Natural killer cell (primary cell): ENCODE measurements at regions not wholly inside any gene's neighbourhood (a gene's known extent, or its start where the extent isn't known, plus 50 kb on each side); places are given as distances from the start of the nearest gene placed in this dataset.

Experiments used
- ATAC-seq, 3 donors: fragments of 150-1000 bp in 2 of 3; fragments of 200-7000 bp in 1 of 3; cut with Tn5 transposase; 1 replicate in 1 of 3; 2 replicates in 2 of 3; pipeline ENCODE4 v1.10.0; 2021; ENCODE audit warnings: mild to moderate bottlenecking in 2 of 3, moderate library complexity in 2 of 3
- DNase-seq, 2 donors: peaks; one replicate each; pipeline versions ENCODE4 v3.0.0 to v3.0.0-alpha.2; 2013 to 2021; ENCODE audit warnings: mixed read lengths in 1 of 2
- H3K27ac ChIP-seq: one replicate; pipeline ENCODE4 v1.5.1; 2013; ENCODE audit warnings: mild to moderate bottlenecking, low read length
- H3K27me3 ChIP-seq: one replicate; pipeline ENCODE4 v1.6.1; 2013; ENCODE audit warnings: low read length; ENCODE audit not compliant: control insufficient read depth, insufficient read depth
- H3K36me3 ChIP-seq: one replicate; pipeline ENCODE4 v1.6.1; 2013; ENCODE audit warnings: low read length; ENCODE audit not compliant: control insufficient read depth, insufficient read depth
- H3K4me1 ChIP-seq: one replicate; pipeline ENCODE4 v1.6.1; 2013; ENCODE audit warnings: low read length; ENCODE audit not compliant: control insufficient read depth, insufficient read depth
- H3K4me3 ChIP-seq: one replicate; pipeline ENCODE4 v1.5.1; 2013; ENCODE audit warnings: low read length
- H3K9me3 ChIP-seq: one replicate; pipeline ENCODE4 v1.6.1; 2013; ENCODE audit warnings: low read length; ENCODE audit not compliant: control insufficient read depth, insufficient read depth
- H3K27ac Mint-ChIP-seq, 2 donors: one replicate each; pipeline ENCODE4 v1.8.0; 2022; ENCODE audit warnings: mild to moderate bottlenecking in 2 of 2, mixed read lengths in 2 of 2, moderate library complexity in 1 of 2
- H3K27me3 Mint-ChIP-seq, 2 donors: one replicate each; pipeline ENCODE4 v1.8.0; 2022; ENCODE audit warnings: low read depth in 2 of 2, mixed read lengths in 2 of 2
- H3K36me3 Mint-ChIP-seq: one replicate; pipeline ENCODE4 v1.8.0; 2022; ENCODE audit warnings: mixed read lengths
- H3K4me1 Mint-ChIP-seq, 2 donors: one replicate each; pipeline ENCODE4 v1.8.0; 2022; ENCODE audit warnings: mixed read lengths in 2 of 2
- H3K4me3 Mint-ChIP-seq: one replicate; pipeline ENCODE4 v1.8.0; 2022; ENCODE audit warnings: mild to moderate bottlenecking, moderate library complexity, mixed read lengths
- H3K9me3 Mint-ChIP-seq, 2 donors: one replicate each; pipeline ENCODE4 v1.8.0; 2022; ENCODE audit warnings: mixed read lengths in 2 of 2
- CTCF ChIP-seq: fragments of 200-600 bp; IDR thresholded peaks from one replicate; pipeline ENCODE4 v1.8.0; 2022; ENCODE audit warnings: antibody characterized with exemption
- WGBS: methylation state at CpG from one replicate; pipeline ENCODE4 v1.1.7; 2013; ENCODE audit warnings: missing lambda C conversion rate; ENCODE audit not compliant: insufficient coverage; 5-methylcytosine and 5-hydroxymethylcytosine counted together
- intact Hi-C: fragments of 100-400 bp; cut with micrococcal nuclease; formaldehyde crosslinking; loops from one replicate; pipeline ENCODE4 v1.14.2; 2022

- no peak overlapping the region for H3K4me3 Mint-ChIP-seq
- 66% methylated on average over 3 of the region's 5 CpGs for WGBS
Observed at GRCh38 chr3:145370870-145371269, 790.1 kb downstream of the PLOD2 start.

GRCh38 chr3:145377301-145377700 lies 783.7 kb downstream of the PLOD2 start:
- ATAC-seq (no peak), DNase-seq (no peak)
- Histone ChIP-seq H3K4me3 (no peak overlapping the region), H3K9me3 (peaks cover 17% of the 10 kb centered on the region), H3K4me1 (no peaks in the 10 kb centered on the region), H3K27ac (no peak overlapping the region), H3K27me3 (no peaks in the 10 kb centered on the region), H3K36me3 (no peaks in the 10 kb centered on the region)
- intact Hi-C loops = no loop called here
- H3K27ac Mint-ChIP-seq = no peak overlapping the region
- H3K4me1 Mint-ChIP-seq = no peaks in the 10 kb centered on the region
- no CpG with 5 or more reads among the region's 1 CpG for WGBS
- H3K36me3 Mint-ChIP-seq = peaks cover 6% of the 10 kb centered on the region
- TF ChIP-seq CTCF = no peak
- H3K9me3 Mint-ChIP-seq = peaks cover 11 to 14% of the 10 kb centered on the region in 2 donors
- H3K27me3 Mint-ChIP-seq = no peaks in the 10 kb centered on the region
- no peak overlapping the region for H3K4me3 Mint-ChIP-seq

More at GRCh38 chr3:145370870-145371269, 790.1 kb downstream of the PLOD2 start:
- Histone ChIP-seq H3K4me1 (no peaks in the 10 kb centered on the region), H3K27ac (no peak overlapping the region), H3K4me3 (no peak overlapping the region), H3K27me3 (no peaks in the 10 kb centered on the region), H3K36me3 (no peaks in the 10 kb centered on the region), H3K9me3 (peaks cover 19% of the 10 kb centered on the region)
- no peak for TF ChIP-seq CTCF
- no peak for DNase-seq
- no peaks in the 10 kb centered on the region for H3K4me1 Mint-ChIP-seq
- no peak for ATAC-seq
- no peaks in the 10 kb centered on the region for H3K27me3 Mint-ChIP-seq
- peaks cover 12% of the 10 kb centered on the region for H3K36me3 Mint-ChIP-seq
- H3K27ac Mint-ChIP-seq = no peak overlapping the region
- intact Hi-C loops = no loop called here
- peaks cover 8 to 10% of the 10 kb centered on the region in 2 donors for H3K9me3 Mint-ChIP-seq

- TF ChIP-seq CTCF = no peak
- H3K4me1 ChIP-seq = no peaks in the 10 kb centered on the region
- Mint-ChIP-seq H3K36me3 (no peaks in the 10 kb centered on the region), H3K4me1 (no peaks in the 10 kb centered on the region), H3K9me3 (peaks cover 2 to 8% of the 10 kb centered on the region in 2 donors), H3K27ac (no peak overlapping the region), H3K27me3 (no peaks in the 10 kb centered on the region), H3K4me3 (no peak overlapping the region)
- H3K36me3 ChIP-seq = no peaks in the 10 kb centered on the region
- intact Hi-C loops = no loop called here
- H3K27me3 ChIP-seq = no peaks in the 10 kb centered on the region
- peaks cover 7% of the 10 kb centered on the region for H3K9me3 ChIP-seq
- no peak overlapping the region for H3K27ac ChIP-seq
- WGBS = 94% methylated on average over 3 of the region's 3 CpGs
- no peak for DNase-seq
- no peak for ATAC-seq
- no peak overlapping the region for H3K4me3 ChIP-seq
Observed at GRCh38 chr3:145383416-145383815, 777.6 kb downstream of the PLOD2 start.

- ATAC-seq = no peak
- peaks cover 7% of the 10 kb centered on the region for H3K9me3 ChIP-seq
- H3K27ac ChIP-seq = no peak overlapping the region
- 89% methylated on average over 2 of the region's 2 CpGs for WGBS
- H3K36me3 ChIP-seq = no peaks in the 10 kb centered on the region
- H3K9me3 Mint-ChIP-seq = peaks cover 5 to 13% of the 10 kb centered on the region in 2 donors
- intact Hi-C loops = no loop called here
- H3K36me3 Mint-ChIP-seq = no peaks in the 10 kb centered on the region
- no peak overlapping the region for H3K4me3 Mint-ChIP-seq
- TF ChIP-seq CTCF = no peak
- no peak overlapping the region for H3K4me3 ChIP-seq
- no peaks in the 10 kb centered on the region for H3K27me3 Mint-ChIP-seq
- no peak overlapping the region for H3K27ac Mint-ChIP-seq
- no peak for DNase-seq
- no peaks in the 10 kb centered on the region for H3K27me3 ChIP-seq
- H3K4me1 Mint-ChIP-seq = no peaks in the 10 kb centered on the region
- H3K4me1 ChIP-seq = no peaks in the 10 kb centered on the region
Observed at GRCh38 chr3:145384307-145384706, 776.7 kb downstream of the PLOD2 start.
